ENCODE measurements at regions not wholly inside any gene's neighbourhood (a gene's known extent, or its start where the extent isn't known, plus 50 kb on each side); places are given as distances from the start of the nearest gene placed in this dataset.
A peak's percentile ranks its signal among the peaks of the same experiment; 100 is the strongest.

- peak; percentile 33 for FAIRE-seq
- POLR2A ChIA-PET = interaction anchor here (2.1 to 2.6 kb wide), 3 partner anchors 19 to 329 kb away, joined by 6 to 22 read pairs (median 7); partner anchors contain the start of gene NFKBIZ
- peak overlapping the region in 1 of 3 experiments; percentile 55 for H3K4me3 ChIP-seq (replicated peaks in 1 of 3; ENCODE audit: insufficient read depth in 1 of 3, low read depth in 1 of 3, low read length in 3 of 3)
- no peaks in the 10 kb centered on the region for H3K79me2 ChIP-seq (ENCODE audit: control insufficient read depth, insufficient read depth, low read length)
- H3K4me1 ChIP-seq (ENCODE audit: control insufficient read depth, extremely low read depth, insufficient read depth, low read length) = peaks cover 79% of the 10 kb centered on the region
- peak overlapping the region; percentile 97 for H3K27ac ChIP-seq (ENCODE audit: insufficient read depth, low read depth, low read length)
- peak; percentile 84 for DNase-seq (ENCODE audit: low read depth, low spot score)
- CTCF ChIA-PET = interaction anchor here (0.6 to 4.2 kb wide), 16 partner anchors 11 to 376 kb away, joined by 3 to 57 read pairs (median 4); partner anchors contain the start of gene NFKBIZ
- no peak overlapping the region for H2AFZ ChIP-seq (ENCODE audit: low read depth, low read length)
- no peaks in the 10 kb centered on the region for H3K9me3 ChIP-seq (replicated peaks; ENCODE audit: control insufficient read depth, insufficient read depth, low read length)
- H3K4me2 ChIP-seq (ENCODE audit: insufficient read depth, low read length) = peak overlapping the region; percentile 88
- H3K27me3 ChIP-seq (ENCODE audit: control insufficient read depth in 2 of 2, insufficient read depth in 2 of 2, low read length in 2 of 2) = peaks cover 0 to 2% of the 10 kb centered on the region in 2 experiments
- no peaks in the 10 kb centered on the region for H3K9me1 ChIP-seq (replicated peaks; ENCODE audit: control insufficient read depth, extremely low read depth, insufficient read depth, low read length)
- intact Hi-C loops (cut with micrococcal nuclease) (loop anchor here (1.0 kb wide), 1 partner anchor 23 kb away; no protein-coding TSS in a partner anchor), dilution Hi-C loops (cut with MboI; ENCODE audit: extremely low pct_ligation_motif_present, low sequenced_read_pairs) (no loop called here)
- peak overlapping the region; percentile 86 for H3K9ac ChIP-seq (replicated peaks; ENCODE audit: extremely low read depth, insufficient read depth, low read length)
- no peaks in the 10 kb centered on the region for H3K36me3 ChIP-seq (ENCODE audit: control insufficient read depth in 2 of 2, extremely low read depth in 1 of 2, insufficient read depth in 2 of 2, low read length in 2 of 2)
- TF ChIP-seq FOS (IDR thresholded peaks at IDR 0.05; ENCODE audit: borderline replicate concordance, insufficient read depth, low read length) (peak; percentile 92), JUN (IDR thresholded peaks at IDR 0.05; ENCODE audit: borderline replicate concordance, insufficient read depth, insufficient read length, low read depth) (peak; percentile 57), POLR2A (IDR thresholded peaks at IDR 0.05; ENCODE audit: low read depth, low read length) (no peak)
- no TSS peak for BruUV-seq (replicated peaks)
- no peaks in the 10 kb centered on the region for H4K20me1 ChIP-seq (replicated peaks; ENCODE audit: control insufficient read depth, extremely low read depth, insufficient read depth, low read length)
Measured at GRCh38 chr3:102178817-102179216, 256.0 kb upstream of the ZPLD1 start.

GRCh38 chr3:102179326-102180177 lies 255.3 kb upstream of the ZPLD1 start:
- Histone ChIP-seq H2AFZ (ENCODE audit: low read depth, low read length) (no peak overlapping the region), H3K4me3 (replicated peaks in 1 of 3; ENCODE audit: insufficient read depth in 1 of 3, low read depth in 1 of 3, low read length in 3 of 3) (peak overlapping the region in 1 of 3 experiments; percentile 55), H4K20me1 (replicated peaks; ENCODE audit: control insufficient read depth, extremely low read depth, insufficient read depth, low read length) (no peaks in the 10 kb centered on the region), H3K27me3 (ENCODE audit: control insufficient read depth in 2 of 2, insufficient read depth in 2 of 2, low read length in 2 of 2) (peaks cover 0 to 4% of the 10 kb centered on the region in 2 experiments), H3K79me2 (ENCODE audit: control insufficient read depth, insufficient read depth, low read length) (no peaks in the 10 kb centered on the region), H3K36me3 (ENCODE audit: control insufficient read depth in 2 of 2, extremely low read depth in 1 of 2, insufficient read depth in 2 of 2, low read length in 2 of 2) (no peaks in the 10 kb centered on the region), H3K27ac (ENCODE audit: insufficient read depth, low read depth, low read length) (peak overlapping the region; percentile 97), H3K9me1 (replicated peaks; ENCODE audit: control insufficient read depth, extremely low read depth, insufficient read depth, low read length) (no peaks in the 10 kb centered on the region), H3K4me1 (ENCODE audit: control insufficient read depth, extremely low read depth, insufficient read depth, low read length) (peaks cover 73% of the 10 kb centered on the region), H3K4me2 (ENCODE audit: insufficient read depth, low read length) (peak overlapping the region; percentile 88), H3K9ac (replicated peaks; ENCODE audit: extremely low read depth, insufficient read depth, low read length) (peak overlapping the region; percentile 86), H3K9me3 (replicated peaks; ENCODE audit: control insufficient read depth, insufficient read depth, low read length) (no peaks in the 10 kb centered on the region)
- dilution Hi-C loops (cut with MboI; ENCODE audit: extremely low pct_ligation_motif_present, low sequenced_read_pairs) (no loop called here), intact Hi-C loops (cut with micrococcal nuclease) (loop anchor here (1.0 to 5.0 kb wide), 10 partner anchors 16 to 366 kb away; no protein-coding TSS in a partner anchor)
- no TSS peak for BruUV-seq (replicated peaks)
- no peak for TF ChIP-seq FOS (IDR thresholded peaks at IDR 0.05; ENCODE audit: borderline replicate concordance, insufficient read depth, low read length)
- no peak for TF ChIP-seq POLR2A (IDR thresholded peaks at IDR 0.05; ENCODE audit: low read depth, low read length)
- no peak for TF ChIP-seq MAX (IDR thresholded peaks at IDR 0.05; ENCODE audit: insufficient read depth, insufficient read length)
- no peak for TF ChIP-seq CTCF (IDR thresholded peaks at IDR 0.05; ENCODE audit: extremely low read depth in 1 of 2, insufficient read depth in 1 of 2, low read depth in 1 of 2, low read length in 2 of 2)
- TF ChIP-seq POLR2AphosphoS5 (IDR thresholded peaks at IDR 0.05; ENCODE audit: insufficient read depth, low read depth, low read length) = peak; percentile 38
- no peak for TF ChIP-seq JUN (IDR thresholded peaks at IDR 0.05; ENCODE audit: borderline replicate concordance, insufficient read depth, insufficient read length, low read depth)
- TF ChIP-seq GATA2 (IDR thresholded peaks at IDR 0.05; ENCODE audit: insufficient read depth, insufficient read length, low read depth, low read length) = peak; percentile 48
- DNase-seq (ENCODE audit: low read depth, low spot score) (peak; percentile 74), FAIRE-seq (peak; percentile 75)
- ChIA-PET CTCF (interaction anchor here (0.6 to 4.2 kb wide), 18 partner anchors 10 to 377 kb away, joined by 3 to 57 read pairs (median 4); partner anchors contain the start of gene NFKBIZ), POLR2A (interaction anchor here (2.1 to 2.6 kb wide), 3 partner anchors 20 to 330 kb away, joined by 6 to 22 read pairs (median 7); partner anchors contain the start of gene NFKBIZ)
